Right ventricle myocardium inferior (tissue), 1 donor: ENCODE measurements at regions not wholly inside any gene's neighbourhood (a gene's known extent, or its start where the extent isn't known, plus 50 kb on each side); places are given as distances from the start of the nearest gene placed in this dataset.
"Not testable (repeated sequence)": the region's sequence is repeated elsewhere in the genome, so short reads cannot be mapped to it uniquely, and the experiment has no call there.

ENCODE experiments used
- ATAC-seq: fragments of 200-7000 bp; cut with Tn5 transposase; one replicate; pipeline ENCODE4 v1.9.1; 2020; ENCODE audit warnings: mild to moderate bottlenecking, moderate library complexity
- DNase-seq: peaks from one replicate; pipeline ENCODE4 v3.0.0; 2021; ENCODE audit errors: missing footprints
- intact Hi-C: fragments of 100-400 bp; cut with DNase I; formaldehyde crosslinking; loops from one replicate; pipeline ENCODE4 v1.11.0; 2022
- donor health status: DM: no; HTN: yes; CAD: no; lungs with severe emphysema.

- DNase-seq (no peak), ATAC-seq (no peak)
- intact Hi-C loops: no loop called here
Observed at GRCh38 chr1:143727263-143727662, 244.5 kb downstream of the FAM72C start.

- DNase-seq (no peak), ATAC-seq (no peak)
- intact Hi-C loops: no loop called here
Observed at GRCh38 chr1:143721024-143721373, 250.8 kb downstream of the FAM72C start.

- intact Hi-C loops: no loop called here
- DNase-seq (no peak), ATAC-seq (no peak)
Observed at GRCh38 chr1:143720087-143721023, 251.4 kb downstream of the FAM72C start.

GRCh38 chr1:143718524-143718923, 253.3 kb downstream of the FAM72C start:
- ATAC-seq (no peak), DNase-seq (no peak)
- intact Hi-C loops: no loop called here

- no peak for DNase-seq
- intact Hi-C loops: no loop called here
- ATAC-seq: no peak
Observed at GRCh38 chr1:143718021-143718420, 253.8 kb downstream of the FAM72C start.

GRCh38 chr1:143717434-143717833, 254.4 kb downstream of the FAM72C start:
- intact Hi-C loops: no loop called here
- ATAC-seq (no peak), DNase-seq (no peak)

GRCh38 chr1:143714913-143715312, 256.9 kb downstream of the FAM72C start:
- DNase-seq, intact Hi-C loops, ATAC-seq: not testable (repeated sequence)

- ATAC-seq, DNase-seq, intact Hi-C loops: not testable (repeated sequence)
Observed at GRCh38 chr1:143709606-143710259, 262.1 kb downstream of the FAM72C start.

GRCh38 chr1:143702739-143703138, 269.0 kb downstream of the FAM72C start:
- ATAC-seq, intact Hi-C loops, DNase-seq: not testable (repeated sequence)

- intact Hi-C loops: no loop called here
- ATAC-seq (no peak), DNase-seq (no peak)
Observed at GRCh38 chr1:143699731-143700130, 272.1 kb downstream of the FAM72C start.

- intact Hi-C loops: no loop called here
- no peak for DNase-seq
Observed at GRCh38 chr1:143699115-143699514, 272.7 kb downstream of the FAM72C start.

GRCh38 chr1:143698016-143698415, 273.8 kb downstream of the FAM72C start:
- ATAC-seq: no peak
- DNase-seq: no peak
- intact Hi-C loops: no loop called here

More at GRCh38 chr1:143699115-143699514, 272.7 kb downstream of the FAM72C start:
- ATAC-seq: no peak

- intact Hi-C loops: no loop called here
- ATAC-seq (no peak), DNase-seq (no peak)
Observed at GRCh38 chr1:143694085-143694484, 277.7 kb downstream of the FAM72C start.

- ATAC-seq: no peak
- intact Hi-C loops: no loop called here
Observed at GRCh38 chr1:143691971-143692529, 279.7 kb downstream of the FAM72C start.

GRCh38 chr1:143691400-143691891, 280.3 kb downstream of the FAM72C start:
- intact Hi-C loops: no loop called here
- DNase-seq (no peak), ATAC-seq (no peak)

More at GRCh38 chr1:143691971-143692529, 279.7 kb downstream of the FAM72C start:
- no peak for DNase-seq

- DNase-seq (no peak), ATAC-seq (no peak)
- intact Hi-C loops: no loop called here
Observed at GRCh38 chr1:143689781-143690180, 282.0 kb downstream of the FAM72C start.

GRCh38 chr1:143680304-143680703, 291.5 kb downstream of the FAM72C start:
- DNase-seq: no peak
- intact Hi-C loops: no loop called here
- ATAC-seq: no peak

- intact Hi-C loops: no loop called here
- DNase-seq (no peak), ATAC-seq (no peak)
Observed at GRCh38 chr1:143672983-143673382, 298.8 kb downstream of the FAM72C start.

- intact Hi-C loops: no loop called here
- DNase-seq: no peak
- ATAC-seq: no peak
Observed at GRCh38 chr1:143667730-143668129, 304.1 kb downstream of the FAM72C start.

- no peak for DNase-seq
- ATAC-seq: no peak
- intact Hi-C loops: no loop called here
Observed at GRCh38 chr1:143666851-143667250, 304.9 kb downstream of the FAM72C start.
